Cardiac fibroblast (primary cell): ENCODE measurements at regions not wholly inside any gene's neighbourhood (a gene's known extent, or its start where the extent isn't known, plus 50 kb on each side); places are given as distances from the start of the nearest gene placed in this dataset.

Source experiments
- DNase-seq, 2 donors: peaks; one replicate each; pipeline versions ENCODE4 v3.0.0 to v3.0.0-alpha.2; 2010; ENCODE audit warnings: low read depth in 2 of 2
- H3K4me3 ChIP-seq, 2 donors: replicated peaks in 1 of 2; 1 replicate in 1 of 2; 2 replicates in 1 of 2; pipeline ENCODE4 v1.5.1; 2011; ENCODE audit warnings: low read depth in 2 of 2, low read length in 2 of 2, mild to moderate bottlenecking in 2 of 2, moderate library complexity in 1 of 2
- CTCF ChIP-seq: IDR thresholded peaks from one replicate; pipeline ENCODE4 v1.5.1; 2011; ENCODE audit warnings: low read depth, mild to moderate bottlenecking, low read length, inconsistent platforms

- H3K4me3 ChIP-seq: no peak overlapping the region
- DNase-seq: no peak
- no peak for TF ChIP-seq CTCF
These were observed 131.9 kb upstream of the STAC start for GRCh38 chr3:36248374-36248773.

- no peak for DNase-seq
- TF ChIP-seq CTCF: no peak
- no peak overlapping the region for H3K4me3 ChIP-seq
These were observed 130.1 kb upstream of the STAC start for GRCh38 chr3:36250191-36250590.

GRCh38 chr3:36257158-36257852 is 123.0 kb upstream of the STAC start:
- no peak for TF ChIP-seq CTCF
- no peak for DNase-seq
- H3K4me3 ChIP-seq: no peak overlapping the region

GRCh38 chr3:36258421-36258820 is 121.9 kb upstream of the STAC start:
- H3K4me3 ChIP-seq: no peak overlapping the region
- DNase-seq: no peak
- no peak for TF ChIP-seq CTCF

- no peak for TF ChIP-seq CTCF
- no peak for DNase-seq
- no peak overlapping the region for H3K4me3 ChIP-seq
These were observed 120.7 kb upstream of the STAC start for GRCh38 chr3:36259580-36259979.

- no peak for DNase-seq
- H3K4me3 ChIP-seq: no peak overlapping the region
- TF ChIP-seq CTCF: no peak
These were observed 111.0 kb upstream of the STAC start for GRCh38 chr3:36269274-36269673.

- no peak overlapping the region for H3K4me3 ChIP-seq
- TF ChIP-seq CTCF: no peak
- DNase-seq: no peak
These were observed 97.5 kb upstream of the STAC start for GRCh38 chr3:36282766-36283165.
